ENCODE measurements at regions not wholly inside any gene's neighbourhood (a gene's known extent, or its start where the extent isn't known, plus 50 kb on each side); places are given as distances from the start of the nearest gene placed in this dataset.

DNA sequence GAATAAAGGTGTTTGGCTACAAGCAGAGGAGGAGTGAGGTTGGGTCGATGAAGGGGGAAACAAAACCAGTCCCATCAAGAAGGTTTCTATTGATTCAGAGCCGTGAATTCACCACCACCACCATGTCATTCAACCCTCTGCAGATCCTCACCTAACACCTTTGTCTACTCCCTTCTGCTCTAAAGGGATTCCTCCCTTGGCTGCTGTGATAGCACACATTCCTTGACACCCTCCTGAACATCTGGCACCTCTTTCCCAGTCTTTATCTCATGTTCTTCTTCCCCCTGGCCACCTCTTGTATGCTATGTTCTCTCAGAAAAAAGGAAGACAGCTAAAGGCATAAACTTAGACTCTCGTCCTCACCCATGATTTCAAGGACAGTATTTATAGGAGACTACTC is 318.0 kb downstream of the GPAM start:
- no peaks in the 10 kb centered on the region for H3K36me3 ChIP-seq
- no peaks in the 10 kb centered on the region for H3K27me3 ChIP-seq (replicated peaks; ENCODE audit: insufficient read depth)
- TF ChIP-seq, protein P1, sequence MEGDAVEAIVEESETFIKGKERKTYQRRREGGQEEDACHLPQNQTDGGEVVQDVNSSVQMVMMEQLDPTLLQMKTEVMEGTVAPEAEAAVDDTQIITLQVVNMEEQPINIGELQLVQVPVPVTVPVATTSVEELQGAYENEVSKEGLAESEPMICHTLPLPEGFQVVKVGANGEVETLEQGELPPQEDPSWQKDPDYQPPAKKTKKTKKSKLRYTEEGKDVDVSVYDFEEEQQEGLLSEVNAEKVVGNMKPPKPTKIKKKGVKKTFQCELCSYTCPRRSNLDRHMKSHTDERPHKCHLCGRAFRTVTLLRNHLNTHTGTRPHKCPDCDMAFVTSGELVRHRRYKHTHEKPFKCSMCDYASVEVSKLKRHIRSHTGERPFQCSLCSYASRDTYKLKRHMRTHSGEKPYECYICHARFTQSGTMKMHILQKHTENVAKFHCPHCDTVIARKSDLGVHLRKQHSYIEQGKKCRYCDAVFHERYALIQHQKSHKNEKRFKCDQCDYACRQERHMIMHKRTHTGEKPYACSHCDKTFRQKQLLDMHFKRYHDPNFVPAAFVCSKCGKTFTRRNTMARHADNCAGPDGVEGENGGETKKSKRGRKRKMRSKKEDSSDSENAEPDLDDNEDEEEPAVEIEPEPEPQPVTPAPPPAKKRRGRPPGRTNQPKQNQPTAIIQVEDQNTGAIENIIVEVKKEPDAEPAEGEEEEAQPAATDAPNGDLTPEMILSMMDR (IDR thresholded peaks at IDR 0.05) = no peak
- no peak overlapping the region for H3K4me3 ChIP-seq
- no peak for ATAC-seq (ENCODE audit: insufficient number of reproducible peaks, low FRiP score, low read depth)
- no peak overlapping the region for H3K27ac ChIP-seq
- DNase-seq (ENCODE audit: low spot score) = no peak
- no peaks in the 10 kb centered on the region for H3K9me3 ChIP-seq
- H3K4me1 ChIP-seq (ENCODE audit: control insufficient read depth in 1 of 2, low read depth in 2 of 2) = no peaks in the 10 kb centered on the region

DNA sequence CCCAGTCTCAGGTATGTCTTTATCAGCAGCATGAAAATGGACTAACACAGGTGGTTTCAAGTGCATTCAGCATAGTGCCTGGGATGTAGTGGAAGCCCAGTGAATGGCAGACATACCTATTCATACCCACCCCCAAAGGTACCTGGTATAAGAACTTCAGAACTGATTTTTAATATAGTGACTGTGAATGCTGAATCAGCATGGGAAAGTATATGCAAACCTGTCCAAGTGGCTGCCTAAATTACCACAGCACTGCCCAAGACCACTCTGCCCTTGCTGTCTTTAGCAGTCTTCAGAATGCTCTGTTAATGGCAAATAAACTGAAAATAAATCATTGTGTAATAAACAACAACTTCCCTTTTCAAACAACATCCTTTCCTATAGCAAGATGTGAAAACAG is 312.1 kb downstream of the GPAM start:
- Histone ChIP-seq H3K27ac (no peak overlapping the region), H3K27me3 (replicated peaks; ENCODE audit: insufficient read depth) (no peaks in the 10 kb centered on the region), H3K9me3 (no peaks in the 10 kb centered on the region), H3K4me1 (ENCODE audit: control insufficient read depth in 1 of 2, low read depth in 2 of 2) (no peaks in the 10 kb centered on the region), H3K4me3 (no peak overlapping the region), H3K36me3 (no peaks in the 10 kb centered on the region)
- ATAC-seq (ENCODE audit: insufficient number of reproducible peaks, low FRiP score, low read depth) (no peak), DNase-seq (ENCODE audit: low spot score) (no peak)
- TF ChIP-seq, protein P1 (IDR thresholded peaks at IDR 0.05) = no peak

GRCh38 chr10:111872591-111872990 is 311.0 kb downstream of the GPAM start:
- no peak for DNase-seq (ENCODE audit: low spot score)
- Histone ChIP-seq H3K36me3 (no peaks in the 10 kb centered on the region), H3K4me1 (ENCODE audit: control insufficient read depth in 1 of 2, low read depth in 2 of 2) (no peaks in the 10 kb centered on the region), H3K4me3 (no peak overlapping the region), H3K9me3 (no peaks in the 10 kb centered on the region), H3K27ac (no peak overlapping the region), H3K27me3 (replicated peaks; ENCODE audit: insufficient read depth) (no peaks in the 10 kb centered on the region)
- no peak for ATAC-seq (ENCODE audit: insufficient number of reproducible peaks, low FRiP score, low read depth)
- TF ChIP-seq, protein P1 (IDR thresholded peaks at IDR 0.05) = no peak

DNA sequence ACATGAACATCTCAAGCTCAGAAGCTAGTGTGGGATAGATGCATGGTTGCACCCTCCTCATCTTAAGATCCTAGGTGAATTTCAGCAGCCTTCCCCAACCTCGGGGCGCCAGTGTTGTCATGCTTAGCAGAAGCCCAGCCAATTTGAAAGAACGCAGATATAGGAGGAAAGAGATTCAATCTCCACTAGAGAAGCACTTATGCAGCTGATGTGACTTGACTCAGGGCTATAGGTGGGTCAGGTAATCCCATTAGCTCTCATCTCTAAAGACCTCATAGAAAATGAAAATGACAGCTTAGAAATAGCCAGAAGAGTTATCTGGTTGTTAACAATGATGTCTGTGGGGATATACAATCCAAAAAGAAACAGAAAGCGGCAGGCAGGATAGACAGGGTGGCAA is 310.5 kb downstream of the GPAM start:
- Histone ChIP-seq H3K36me3 (no peaks in the 10 kb centered on the region), H3K27ac (no peak overlapping the region), H3K4me1 (ENCODE audit: control insufficient read depth in 1 of 2, low read depth in 2 of 2) (no peaks in the 10 kb centered on the region), H3K9me3 (no peaks in the 10 kb centered on the region), H3K4me3 (no peak overlapping the region), H3K27me3 (replicated peaks; ENCODE audit: insufficient read depth) (no peaks in the 10 kb centered on the region)
- TF ChIP-seq, protein P1 (IDR thresholded peaks at IDR 0.05) = no peak
- ATAC-seq (ENCODE audit: insufficient number of reproducible peaks, low FRiP score, low read depth) (no peak), DNase-seq (ENCODE audit: low spot score) (no peak)

- Histone ChIP-seq H3K4me1 (ENCODE audit: control insufficient read depth in 1 of 2, low read depth in 2 of 2) (no peaks in the 10 kb centered on the region), H3K27me3 (replicated peaks; ENCODE audit: insufficient read depth) (no peaks in the 10 kb centered on the region), H3K36me3 (no peaks in the 10 kb centered on the region), H3K27ac (no peak overlapping the region), H3K4me3 (no peak overlapping the region), H3K9me3 (no peaks in the 10 kb centered on the region)
- ATAC-seq (ENCODE audit: insufficient number of reproducible peaks, low FRiP score, low read depth) = no peak
- DNase-seq (ENCODE audit: low spot score) = no peak
- TF ChIP-seq, protein P1 (IDR thresholded peaks at IDR 0.05) = no peak
Observed at GRCh38 chr10:111873621-111874135, 309.9 kb downstream of the GPAM start.
